BLaER1 treated with 17β-estradiol and CSF1 and Interleukin-3, amounts not matched to agents 10 nM and 100 nM (cell line): ENCODE measurements at regions not wholly inside any gene's neighbourhood (a gene's known extent, or its start where the extent isn't known, plus 50 kb on each side); places are given as distances from the start of the nearest gene placed in this dataset.
"Not testable (repeated sequence)": the region's sequence is repeated elsewhere in the genome, so short reads cannot be mapped to it uniquely, and the experiment has no call there.

Experiments used
- H3K27ac ChIP-seq, 11 experiments: shearing (Covaris generic); formaldehyde crosslinking; 2 replicates each; pipeline ENCODE4 v1.8.1; 2022
- H3K27me3 ChIP-seq, 11 experiments: shearing (Covaris generic); formaldehyde crosslinking; 2 replicates each; pipeline ENCODE4 v1.8.1; 2022
- H3K36me3 ChIP-seq, 11 experiments: shearing (Covaris generic); formaldehyde crosslinking; 2 replicates each; pipeline ENCODE4 v1.8.1; 2022
- H3K4me1 ChIP-seq, 10 experiments: shearing (Covaris generic); formaldehyde crosslinking; 2 replicates each; pipeline ENCODE4 v1.8.1; 2022
- H3K4me2 ChIP-seq, 11 experiments: shearing (Covaris generic); formaldehyde crosslinking; 2 replicates each; pipeline ENCODE4 v1.8.1; 2022
- H3K4me3 ChIP-seq, 10 experiments: shearing (Covaris generic); formaldehyde crosslinking; 2 replicates each; pipeline ENCODE4 v1.8.1; 2022
- H3K9ac ChIP-seq, 11 experiments: shearing (Covaris generic); formaldehyde crosslinking; 2 replicates each; pipeline ENCODE4 v1.8.1; 2022
- H3K9me3 ChIP-seq, 11 experiments: shearing (Covaris generic); formaldehyde crosslinking; replicated peaks in 1 of 11; 2 replicates each; pipeline ENCODE4 v1.8.1; 2022
- H4K20me1 ChIP-seq, 11 experiments: shearing (Covaris generic); formaldehyde crosslinking; 2 replicates each; pipeline ENCODE4 v1.8.1; 2022
- Cebpa-rat ChIP-seq, 11 experiments: shearing (Covaris generic); IDR thresholded peaks; 2 replicates each; pipeline ENCODE4 v1.8.1; 2022

DNA sequence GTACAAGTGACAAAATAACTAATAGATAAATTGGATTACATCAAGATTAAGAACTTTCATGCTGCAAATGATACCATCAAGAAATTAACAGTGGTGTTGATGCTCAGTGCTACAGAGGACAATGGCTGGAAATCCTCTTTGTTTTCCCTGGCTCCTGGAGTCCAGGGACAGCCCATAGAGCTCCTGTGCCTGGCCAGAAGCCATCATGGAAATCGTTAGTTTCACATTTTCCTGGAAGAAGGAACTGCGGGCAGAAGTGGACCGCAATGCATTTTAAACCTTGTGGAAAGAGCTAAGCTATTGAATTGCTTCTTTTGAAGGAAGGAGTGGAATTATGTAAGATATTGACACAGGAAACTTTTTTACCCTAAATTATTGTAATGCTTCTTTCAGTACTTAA, 276.0 kb downstream of the GJA1 start:
- H4K20me1 ChIP-seq: no peaks in the 10 kb centered on the region
- no peak overlapping the region for H3K9ac ChIP-seq
- no peak for TF ChIP-seq Cebpa-rat (IDR thresholded peaks at IDR 0.05)

DNA sequence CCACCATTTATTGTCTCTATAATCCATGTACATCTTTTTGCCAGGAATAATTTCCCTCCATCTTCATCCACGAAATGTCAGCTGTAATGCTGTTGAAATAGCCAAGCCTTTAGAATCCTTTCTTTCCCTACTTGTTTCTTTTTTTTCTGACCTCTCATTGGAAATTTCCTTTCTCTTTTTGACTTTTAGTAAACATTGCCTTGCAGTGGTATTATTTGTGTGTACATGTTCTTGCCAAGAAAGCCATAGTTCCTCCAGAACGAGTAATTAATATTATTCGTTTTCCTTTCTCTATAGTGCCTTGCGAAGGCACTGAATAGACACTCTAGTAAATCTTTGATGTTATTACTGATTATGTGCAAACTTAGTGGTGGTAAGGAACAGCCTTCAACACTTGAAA, 282.2 kb downstream of the GJA1 start:
- Histone ChIP-seq H3K4me1 (no peaks in the 10 kb centered on the region), H3K9ac (no peak overlapping the region), H3K9me3 (peaks cover 0 to 9% (median 0%) of the 10 kb centered on the region in 11 experiments; a peak in 5 of 22 replicates), H4K20me1 (no peaks in the 10 kb centered on the region), H3K27me3 (no peaks in the 10 kb centered on the region), H3K27ac (no peak overlapping the region), H3K36me3 (no peaks in the 10 kb centered on the region), H3K4me2 (no peak overlapping the region), H3K4me3 (no peak overlapping the region)
- TF ChIP-seq Cebpa-rat (IDR thresholded peaks at IDR 0.05): no peak

More for the DNA sequence above, 276.0 kb downstream of the GJA1 start:
- H3K4me1 ChIP-seq: no peaks in the 10 kb centered on the region
- no peaks in the 10 kb centered on the region for H3K27me3 ChIP-seq
- H3K36me3 ChIP-seq: no peaks in the 10 kb centered on the region
- H3K9me3 ChIP-seq: peaks cover 0 to 7% (median 4%) of the 10 kb centered on the region in 11 experiments; a peak in 3 of 22 replicates
- H3K4me3 ChIP-seq: no peak overlapping the region
- no peak overlapping the region for H3K4me2 ChIP-seq
- no peak overlapping the region for H3K27ac ChIP-seq

DNA sequence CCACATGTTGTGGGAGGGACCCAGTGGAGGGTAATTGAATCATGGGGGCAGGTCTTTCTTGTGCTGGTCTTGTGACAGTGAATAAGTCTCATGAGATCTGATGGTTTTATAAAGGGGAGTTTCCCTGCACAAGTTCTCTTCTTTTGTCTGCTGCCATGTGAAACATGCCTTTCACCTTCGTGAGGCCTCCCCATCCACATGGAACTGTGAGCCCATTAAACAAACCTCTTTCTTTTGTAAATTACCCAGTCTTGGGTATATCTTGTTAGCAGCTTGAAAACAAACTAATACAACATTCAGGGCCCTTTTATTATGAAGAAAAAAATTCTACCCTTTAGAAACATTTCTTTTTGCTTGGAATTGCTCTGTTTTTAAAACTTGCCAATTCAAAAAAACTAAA, 285.4 kb downstream of the GJA1 start:
- H3K36me3 ChIP-seq, H3K9me3 ChIP-seq, H3K9ac ChIP-seq, H3K4me1 ChIP-seq, H3K27ac ChIP-seq, H4K20me1 ChIP-seq, H3K4me2 ChIP-seq, H3K4me3 ChIP-seq, H3K27me3 ChIP-seq: not testable (repeated sequence)

DNA sequence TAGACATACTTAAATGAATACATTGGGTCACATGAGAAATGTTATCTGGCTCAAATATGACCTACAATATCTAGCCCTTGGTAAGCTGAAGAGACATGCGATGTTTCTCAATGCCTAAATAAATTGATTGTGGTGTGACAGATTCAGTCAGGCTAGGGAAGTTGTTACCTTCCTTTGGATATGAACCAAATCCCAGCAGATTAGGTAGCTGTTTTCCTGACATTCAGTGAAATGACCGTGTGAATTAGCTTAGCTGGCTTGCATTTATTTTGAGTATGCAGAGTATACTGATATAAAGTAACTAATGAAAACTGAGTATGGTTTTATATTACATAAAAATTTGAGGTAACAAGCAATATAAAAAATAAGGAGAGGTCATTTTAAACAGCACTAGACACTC, 288.2 kb downstream of the GJA1 start:
- Histone ChIP-seq H3K36me3 (no peaks in the 10 kb centered on the region), H3K27ac (no peak overlapping the region), H3K9ac (no peak overlapping the region), H4K20me1 (no peaks in the 10 kb centered on the region), H3K4me1 (peaks cover 0 to 4% (median 0%) of the 10 kb centered on the region in 10 experiments; a peak in 2 of 20 replicates), H3K27me3 (no peaks in the 10 kb centered on the region), H3K4me3 (no peak overlapping the region), H3K4me2 (no peak overlapping the region), H3K9me3 (peaks cover 0 to 9% (median 0%) of the 10 kb centered on the region in 11 experiments; a peak in 5 of 22 replicates)
- TF ChIP-seq Cebpa-rat (IDR thresholded peaks at IDR 0.05): no peak

DNA sequence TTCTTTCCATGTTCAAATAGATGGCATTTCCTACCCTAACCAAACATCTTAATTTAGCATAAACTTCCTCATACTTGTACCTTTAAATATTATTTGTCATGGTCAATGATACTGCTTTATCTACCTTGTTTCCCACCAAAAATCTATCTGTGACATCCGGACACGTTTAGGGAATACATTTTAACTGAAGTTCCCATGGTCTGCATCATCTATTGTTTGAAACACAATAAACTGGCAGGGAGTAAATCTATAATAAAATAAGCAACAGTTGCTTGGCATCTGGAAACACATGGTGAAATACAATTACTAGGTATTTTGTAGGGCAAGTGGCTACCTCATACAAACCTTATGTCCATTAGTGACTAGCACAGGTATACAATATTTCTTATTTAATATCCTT, 289.1 kb downstream of the GJA1 start:
- Histone ChIP-seq H3K36me3 (no peaks in the 10 kb centered on the region), H4K20me1 (no peaks in the 10 kb centered on the region), H3K27ac (no peak overlapping the region), H3K4me3 (no peak overlapping the region), H3K9ac (no peak overlapping the region), H3K27me3 (no peaks in the 10 kb centered on the region), H3K9me3 (peaks cover 3 to 12% (median 3%) of the 10 kb centered on the region in 11 experiments), H3K4me2 (no peak overlapping the region), H3K4me1 (peaks cover 0 to 4% (median 0%) of the 10 kb centered on the region in 10 experiments; a peak in 2 of 20 replicates)
- no peak for TF ChIP-seq Cebpa-rat (IDR thresholded peaks at IDR 0.05)

DNA sequence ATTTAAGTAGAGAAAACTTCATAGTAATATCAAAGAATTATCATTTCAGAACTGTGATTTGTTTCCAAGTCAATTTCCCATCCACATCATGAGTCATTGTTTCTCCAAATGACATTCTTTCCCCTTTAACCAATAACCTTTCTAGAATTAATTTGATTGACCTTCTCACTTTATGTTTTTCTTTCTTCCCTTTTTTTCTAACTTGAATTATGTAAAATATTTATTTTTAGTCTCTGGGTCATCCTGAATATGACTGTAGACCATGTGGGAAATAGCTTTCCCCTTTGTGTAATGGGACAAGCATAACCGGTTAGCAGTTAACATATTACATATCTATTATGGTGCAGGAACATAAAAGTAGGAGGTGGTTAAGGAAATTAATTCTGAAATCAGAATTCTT, 291.1 kb downstream of the GJA1 start:
- H3K9ac ChIP-seq: no peak overlapping the region
- no peak overlapping the region for H3K27ac ChIP-seq
- H4K20me1 ChIP-seq: no peaks in the 10 kb centered on the region
- H3K9me3 ChIP-seq: peaks cover 12 to 19% (median 14%) of the 10 kb centered on the region in 11 experiments
- TF ChIP-seq Cebpa-rat (IDR thresholded peaks at IDR 0.05): no peak
- H3K36me3 ChIP-seq: no peaks in the 10 kb centered on the region
- H3K4me3 ChIP-seq: no peak overlapping the region
- H3K4me1 ChIP-seq: peaks cover 0 to 4% (median 0%) of the 10 kb centered on the region in 10 experiments; a peak in 2 of 20 replicates
- no peaks in the 10 kb centered on the region for H3K27me3 ChIP-seq
- H3K4me2 ChIP-seq: no peak overlapping the region; a peak in 1 of 22 replicates

DNA sequence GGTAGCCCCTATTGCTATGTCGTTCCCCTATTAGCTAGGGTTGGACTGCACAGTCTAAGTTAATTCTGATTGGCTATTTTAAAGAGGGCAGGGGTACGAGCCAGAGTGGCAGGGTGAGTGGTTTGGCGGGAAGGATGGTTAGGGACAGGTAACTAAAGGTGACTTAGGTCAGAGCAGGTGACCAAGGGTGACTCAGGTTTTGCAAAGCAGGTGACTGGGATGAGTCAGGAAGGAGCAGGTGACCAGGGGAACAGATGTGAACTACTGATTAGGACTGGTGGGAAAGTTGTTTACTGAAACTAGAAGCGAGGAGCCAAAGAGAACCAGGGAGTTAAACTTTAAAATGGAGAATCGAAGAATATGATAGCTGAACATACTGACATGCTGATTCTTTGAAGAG, 295.2 kb downstream of the GJA1 start:
- no peak overlapping the region for H3K4me2 ChIP-seq
- no peaks in the 10 kb centered on the region for H3K27me3 ChIP-seq
- no peak overlapping the region for H3K9ac ChIP-seq
- no peak overlapping the region for H3K4me3 ChIP-seq
- no peaks in the 10 kb centered on the region for H3K36me3 ChIP-seq
- H4K20me1 ChIP-seq: no peaks in the 10 kb centered on the region
- H3K27ac ChIP-seq: no peak overlapping the region
- H3K9me3 ChIP-seq: peaks cover 12 to 19% (median 14%) of the 10 kb centered on the region in 11 experiments
- no peak for TF ChIP-seq Cebpa-rat (IDR thresholded peaks at IDR 0.05)
- peaks cover 0 to 4% (median 0%) of the 10 kb centered on the region in 10 experiments; a peak in 2 of 20 replicates for H3K4me1 ChIP-seq

DNA sequence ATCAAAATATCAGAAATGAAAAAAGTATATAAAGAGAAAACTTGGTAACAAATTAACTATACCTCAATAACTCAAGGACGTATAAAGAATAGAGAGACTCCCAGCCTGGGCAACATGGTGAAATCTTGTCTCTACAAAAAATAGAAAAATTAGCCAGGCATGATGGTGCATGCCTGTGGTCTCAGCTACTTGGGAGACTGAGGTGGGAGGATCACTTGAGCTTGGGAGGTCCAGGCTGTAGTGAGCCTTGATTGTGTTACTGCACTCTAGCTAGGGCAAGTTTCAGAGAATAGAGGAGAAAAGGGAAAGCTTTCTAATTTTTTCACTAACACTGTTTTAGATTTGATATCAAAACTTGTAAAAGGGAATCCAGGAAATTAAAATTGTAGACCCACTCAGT, 295.9 kb downstream of the GJA1 start:
- no peak for TF ChIP-seq Cebpa-rat (IDR thresholded peaks at IDR 0.05)
- Histone ChIP-seq H3K36me3 (no peaks in the 10 kb centered on the region), H3K9ac (no peak overlapping the region)

DNA sequence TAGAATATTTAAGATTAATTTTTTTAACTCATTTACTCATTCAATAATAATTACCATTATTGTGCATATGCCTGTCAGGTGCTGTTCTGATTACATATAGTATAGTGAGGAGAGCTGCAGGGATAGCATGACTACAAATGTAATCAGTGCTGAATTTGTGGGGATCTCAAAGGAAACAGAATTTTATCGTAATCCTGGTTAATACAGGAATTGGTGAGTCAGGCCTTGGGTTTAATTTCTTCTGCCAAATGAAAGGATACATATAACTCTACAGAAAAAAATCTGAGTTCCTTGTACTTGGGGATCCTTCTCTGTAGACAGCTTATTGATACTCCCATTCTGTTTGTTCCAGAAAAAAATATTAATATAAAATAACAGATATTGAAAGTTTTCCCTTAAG, 297.2 kb downstream of the GJA1 start:
- Histone ChIP-seq H3K9ac (no peak overlapping the region), H3K4me3 (no peak overlapping the region), H3K36me3 (no peaks in the 10 kb centered on the region), H3K9me3 (peaks cover 12 to 19% (median 14%) of the 10 kb centered on the region in 11 experiments), H3K27me3 (no peaks in the 10 kb centered on the region), H3K4me1 (no peaks in the 10 kb centered on the region), H3K4me2 (no peak overlapping the region), H3K27ac (no peak overlapping the region), H4K20me1 (no peaks in the 10 kb centered on the region)
- no peak for TF ChIP-seq Cebpa-rat (IDR thresholded peaks at IDR 0.05)

More for the DNA sequence above, 295.9 kb downstream of the GJA1 start:
- peaks cover 12 to 19% (median 14%) of the 10 kb centered on the region in 11 experiments for H3K9me3 ChIP-seq
- H3K27me3 ChIP-seq: no peaks in the 10 kb centered on the region
- H3K4me3 ChIP-seq: no peak overlapping the region
- H4K20me1 ChIP-seq: no peaks in the 10 kb centered on the region
- no peak overlapping the region for H3K4me2 ChIP-seq
- peaks cover 0 to 4% (median 0%) of the 10 kb centered on the region in 10 experiments; a peak in 2 of 20 replicates for H3K4me1 ChIP-seq
- H3K27ac ChIP-seq: no peak overlapping the region

DNA sequence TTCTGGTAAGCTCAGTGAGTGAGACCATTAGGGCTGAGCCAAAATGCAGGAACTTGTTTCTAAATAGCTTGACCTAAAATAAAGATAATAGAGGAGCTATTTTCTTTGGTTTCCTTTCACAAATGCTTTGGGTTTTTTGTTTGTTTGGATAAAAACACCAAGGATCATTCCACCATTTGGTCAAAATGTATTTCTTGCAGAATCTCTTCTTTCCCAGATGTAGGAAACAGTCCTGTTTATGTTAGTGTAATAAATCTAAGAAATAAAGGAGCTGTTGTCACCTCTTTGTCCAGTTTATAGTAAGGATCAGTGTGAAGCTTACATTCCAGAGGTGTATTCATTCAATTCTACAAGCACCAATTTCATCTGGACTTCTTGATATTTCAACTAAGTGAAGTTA, 297.8 kb downstream of the GJA1 start:
- no peak overlapping the region for H3K27ac ChIP-seq
- no peaks in the 10 kb centered on the region for H3K4me1 ChIP-seq
- no peaks in the 10 kb centered on the region for H4K20me1 ChIP-seq
- no peak overlapping the region for H3K4me2 ChIP-seq
- H3K27me3 ChIP-seq: no peaks in the 10 kb centered on the region
- no peak for TF ChIP-seq Cebpa-rat (IDR thresholded peaks at IDR 0.05)
- H3K36me3 ChIP-seq: no peaks in the 10 kb centered on the region
- H3K4me3 ChIP-seq: no peak overlapping the region
- H3K9ac ChIP-seq: no peak overlapping the region
- peaks cover 12 to 19% (median 14%) of the 10 kb centered on the region in 11 experiments for H3K9me3 ChIP-seq

DNA sequence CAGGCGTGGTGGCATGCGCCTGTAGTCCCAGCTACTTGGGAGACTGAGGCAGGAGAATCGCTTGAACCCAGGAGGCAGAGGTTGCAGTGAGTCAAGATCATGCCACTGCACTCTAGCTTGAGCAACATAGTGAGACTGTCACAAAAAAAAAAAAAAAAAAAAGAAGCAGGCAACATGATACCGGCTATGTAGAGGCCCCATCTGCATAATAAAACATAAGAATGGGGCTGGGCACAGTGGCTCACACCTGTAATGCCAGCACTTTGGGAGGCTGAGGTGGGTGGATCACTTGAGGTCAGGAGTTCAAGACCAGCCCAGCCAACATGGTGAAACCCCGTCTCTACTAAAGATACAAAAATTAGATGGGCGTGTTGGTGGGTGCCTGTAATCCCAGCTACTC, 304.7 kb downstream of the GJA1 start:
- H3K27ac ChIP-seq, H3K4me2 ChIP-seq, H4K20me1 ChIP-seq, H3K9ac ChIP-seq, H3K36me3 ChIP-seq, H3K4me1 ChIP-seq, H3K4me3 ChIP-seq, H3K9me3 ChIP-seq, H3K27me3 ChIP-seq: not testable (repeated sequence)
